HG02885 (cell line): ENCODE measurements at regions not wholly inside any gene's neighbourhood (a gene's known extent, or its start where the extent isn't known, plus 50 kb on each side); places are given as distances from the start of the nearest gene placed in this dataset.
"Not testable (repeated sequence)": the region's sequence is repeated elsewhere in the genome, so short reads cannot be mapped to it uniquely, and the experiment has no call there.

Source experiments
- ATAC-seq: cut with Tn5 transposase; IDR thresholded peaks from one replicate; pipeline ENCODE4 v1.9.1; 2021; ENCODE audit warnings: mild to moderate bottlenecking; ENCODE audit not compliant: unreplicated experiment, poor library complexity

DNA sequence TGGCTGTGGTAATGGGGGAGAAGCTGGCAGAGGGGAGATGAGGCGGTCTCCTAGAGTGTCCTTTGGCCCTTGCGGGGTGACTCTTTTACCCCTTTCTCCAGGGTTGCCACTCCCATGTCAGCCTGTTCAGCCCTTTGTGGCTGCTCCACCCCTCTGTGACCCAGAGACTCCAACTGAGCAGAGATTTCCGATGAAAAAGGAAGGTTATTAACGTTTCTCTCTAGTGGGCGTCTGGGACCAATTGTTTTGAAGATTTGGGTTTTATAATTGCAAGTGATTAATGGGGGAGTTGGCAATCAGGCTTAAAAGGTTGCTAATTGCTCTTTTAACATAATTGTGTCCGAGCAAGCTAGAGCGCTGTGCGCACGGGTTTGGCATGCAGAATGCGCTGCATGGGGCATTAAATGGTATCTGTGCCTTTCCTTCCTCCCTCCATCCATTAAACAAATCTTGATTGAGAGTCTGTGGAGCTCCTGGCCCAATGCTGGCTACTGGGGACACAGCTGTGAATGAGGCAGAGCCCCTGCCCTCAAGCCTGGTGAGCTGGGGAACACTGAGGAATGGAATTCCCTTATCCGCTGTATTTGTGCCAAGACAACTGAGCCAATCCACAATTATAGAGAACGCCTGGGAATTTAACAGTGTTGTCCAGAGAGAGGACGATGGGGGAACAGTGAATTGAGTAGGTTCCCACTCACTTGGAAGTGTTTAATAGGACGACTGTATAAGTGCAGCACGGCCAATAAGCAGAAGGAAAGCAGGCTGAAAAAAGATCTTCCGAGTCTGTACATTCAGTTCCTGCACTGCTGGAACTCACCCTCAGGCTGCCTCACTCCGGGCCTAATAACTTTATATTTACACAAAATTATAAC is 295.9 kb downstream of the MIAT start:
- no peak for ATAC-seq

- ATAC-seq, result no peak
Observed at GRCh38 chr22:26956371-26956770, 299.0 kb downstream of the MIAT start.

DNA sequence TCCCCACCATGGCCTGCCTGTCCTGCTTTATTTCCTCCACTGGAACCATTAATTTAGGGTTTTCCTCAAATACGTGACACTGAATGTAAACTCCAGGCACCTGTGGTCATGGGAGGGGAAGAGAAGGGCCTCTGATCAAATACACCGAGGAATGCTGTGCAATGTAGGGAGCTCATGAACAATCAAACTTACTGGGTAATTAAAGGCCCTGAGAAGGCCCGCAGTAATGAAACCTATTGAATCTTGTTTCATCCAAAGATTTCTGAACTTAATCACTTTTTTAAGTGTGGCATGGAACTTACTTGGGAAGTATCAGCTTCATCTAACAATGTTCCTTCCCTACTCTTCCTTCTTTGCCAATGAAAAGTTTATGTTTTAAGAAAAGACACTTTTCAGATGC is 299.8 kb downstream of the MIAT start:
- no peak for ATAC-seq

DNA sequence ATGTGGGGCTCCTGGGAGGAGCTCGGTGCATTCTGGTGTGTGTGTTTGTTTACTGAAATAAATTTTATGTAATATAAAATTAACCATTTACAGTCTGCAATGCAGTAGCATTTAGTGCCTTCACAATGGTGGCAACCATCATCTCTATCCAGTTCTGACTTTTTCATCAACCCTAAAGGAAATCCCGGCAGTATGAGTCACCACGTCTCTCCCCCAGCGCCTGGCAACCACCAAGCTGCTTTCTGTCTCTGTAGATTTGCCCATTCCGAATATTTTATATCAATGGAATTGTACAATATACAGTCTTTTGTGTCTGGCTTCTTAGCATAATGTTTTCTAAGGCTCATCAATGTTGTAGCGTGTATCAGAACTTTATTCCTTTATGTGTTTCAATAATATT is 300.5 kb downstream of the MIAT start:
- no peak for ATAC-seq

- ATAC-seq, result no peak
Observed at GRCh38 chr22:26958378-26958777, 301.0 kb downstream of the MIAT start.

DNA sequence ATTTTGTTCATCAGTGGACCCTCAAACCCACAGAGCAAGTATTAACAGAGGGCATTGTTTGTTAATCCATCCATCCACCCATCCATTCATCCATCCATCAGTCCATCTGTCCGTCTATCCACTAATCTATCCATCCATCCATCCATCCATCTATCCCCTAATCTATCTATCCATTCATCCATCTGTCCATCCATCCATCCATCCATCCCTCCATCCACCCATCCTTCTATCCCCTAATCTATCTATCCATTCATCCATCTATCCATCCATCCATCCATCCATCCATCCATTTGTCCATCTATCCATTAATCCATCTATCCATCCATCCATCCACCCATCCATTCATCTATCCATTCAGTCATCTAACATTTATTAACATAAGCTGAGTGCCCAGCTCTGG is 307.3 kb downstream of the MIAT start:
- no peak for ATAC-seq

- ATAC-seq, result no peak
Observed at GRCh38 chr22:26967282-26967681, 309.9 kb downstream of the MIAT start.

- no peak for ATAC-seq
Observed at GRCh38 chr22:26968859-26969523, 311.6 kb downstream of the MIAT start.

DNA sequence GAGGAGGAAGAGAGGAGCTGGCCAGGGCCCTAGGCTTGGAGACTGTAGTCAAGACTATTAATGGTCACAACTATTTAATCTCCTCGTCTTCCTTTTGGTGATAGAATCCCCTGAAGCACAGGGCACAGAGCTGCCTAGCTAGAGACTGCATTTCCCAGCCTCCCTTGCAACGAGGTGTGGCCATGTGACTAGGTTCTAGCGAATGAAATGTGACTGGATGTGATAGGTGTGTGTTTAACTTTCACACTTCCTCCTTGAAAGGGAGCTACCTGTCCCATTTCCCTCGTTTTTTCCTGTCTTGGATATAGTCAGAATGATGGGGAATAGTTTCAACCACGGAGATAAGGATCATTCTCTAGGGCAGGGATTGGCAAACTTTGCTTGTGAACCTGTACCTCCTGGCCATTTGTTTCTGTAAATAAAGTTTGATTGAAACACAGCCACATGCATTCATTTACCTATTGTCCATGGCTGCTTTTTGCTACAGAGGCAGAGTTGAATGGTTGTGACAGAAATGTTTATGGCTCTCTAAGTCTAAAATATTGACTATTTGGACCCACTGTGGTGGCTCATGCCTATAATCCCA is 313.5 kb downstream of the MIAT start:
- no peak for ATAC-seq

GRCh38 chr22:26972286-26972685 is 314.9 kb downstream of the MIAT start:
- ATAC-seq, result no peak

DNA sequence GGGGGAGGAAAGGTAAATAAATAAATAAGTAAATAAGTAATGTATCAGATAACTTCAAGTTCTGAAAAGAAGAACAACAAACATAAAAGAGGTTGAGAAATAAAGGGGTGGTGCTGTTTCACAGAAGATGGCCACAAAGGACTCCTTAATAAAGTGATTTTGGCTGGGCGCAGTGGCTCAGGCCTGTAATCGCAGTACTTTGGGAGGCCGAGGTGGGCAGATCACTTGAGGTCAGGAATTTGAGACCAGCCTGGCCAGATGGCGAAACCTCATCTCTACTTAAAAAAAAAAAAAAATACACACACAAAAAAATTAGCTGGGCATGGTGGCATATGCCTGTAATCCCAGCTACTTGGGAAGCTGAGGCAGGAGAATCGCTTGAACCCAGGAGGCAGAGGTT is 315.5 kb downstream of the MIAT start:
- not testable (repeated sequence) for ATAC-seq

DNA sequence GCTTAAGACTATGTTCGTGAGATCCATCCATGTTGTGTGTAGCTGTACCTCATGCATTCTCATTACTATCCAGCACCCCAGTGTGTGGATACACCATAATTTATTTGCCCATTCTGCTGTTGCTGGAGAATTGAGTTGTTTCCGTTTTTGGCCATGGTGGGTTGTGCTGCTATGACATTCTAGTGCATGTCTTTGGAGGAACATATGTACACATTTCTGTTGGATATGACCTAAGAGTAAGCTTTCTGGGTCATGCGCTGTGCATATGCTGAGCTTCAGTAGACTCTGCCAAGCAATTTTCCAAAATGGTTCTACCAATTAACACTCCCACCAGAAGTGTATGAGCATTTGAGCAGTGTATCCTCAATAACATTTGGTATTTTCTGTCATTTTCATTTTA is 316.6 kb downstream of the MIAT start:
- no peak for ATAC-seq

- ATAC-seq, result no peak
Observed at GRCh38 chr22:26974914-26975803, 317.8 kb downstream of the MIAT start.

DNA sequence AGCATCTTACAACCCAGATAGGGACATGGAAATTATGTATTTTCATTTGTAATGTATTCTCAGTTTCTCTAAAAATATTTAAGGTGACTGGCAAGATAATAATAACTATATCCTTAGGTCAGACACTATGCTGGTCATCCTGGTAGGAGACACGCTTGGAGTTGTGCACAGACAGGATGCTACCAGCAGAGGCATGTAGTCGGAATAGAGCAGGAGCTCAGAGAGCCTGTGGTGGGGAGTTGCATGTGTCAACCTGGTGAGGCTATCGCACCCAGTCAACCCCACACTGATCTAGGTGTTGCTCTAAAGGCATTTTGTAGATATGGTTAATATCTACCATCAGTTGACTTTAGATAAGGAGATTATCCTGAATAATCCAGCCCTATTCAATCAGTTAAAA is 318.5 kb downstream of the MIAT start:
- ATAC-seq, result no peak

DNA sequence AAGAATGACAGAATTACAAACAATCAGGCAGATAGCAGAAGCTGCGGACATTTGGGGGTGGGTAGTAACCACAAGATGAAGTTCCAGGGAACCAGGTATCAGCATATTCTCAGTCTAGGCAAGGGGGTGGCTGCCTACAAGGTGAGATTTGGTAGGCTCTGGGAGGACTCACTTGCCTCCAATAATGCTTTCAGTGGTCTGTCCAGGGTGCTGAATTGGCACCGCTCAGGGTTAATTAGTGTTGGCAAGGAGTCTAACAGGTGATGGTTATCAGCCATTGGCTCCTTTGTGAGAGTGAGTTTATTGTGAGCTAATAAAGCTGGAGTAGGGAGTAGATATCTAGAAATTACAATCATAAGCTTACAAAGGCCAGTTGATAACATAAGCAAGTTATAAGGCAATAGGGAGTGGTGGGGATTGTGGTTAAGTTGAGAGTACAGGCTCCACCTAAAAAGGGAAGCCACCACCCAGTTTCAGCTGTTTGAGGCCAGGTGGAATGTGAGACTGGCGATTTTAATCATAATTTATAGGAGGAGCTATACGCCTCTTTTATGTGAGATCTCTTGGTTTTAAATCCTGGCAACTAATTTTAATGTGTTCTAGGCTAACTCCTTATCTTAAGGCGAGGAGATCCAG is 320.5 kb downstream of the MIAT start:
- no peak for ATAC-seq

- no peak for ATAC-seq
Observed at GRCh38 chr22:26979294-26979693, 321.9 kb downstream of the MIAT start.

GRCh38 chr22:26981111-26981510 is 323.7 kb downstream of the MIAT start:
- no peak for ATAC-seq

DNA sequence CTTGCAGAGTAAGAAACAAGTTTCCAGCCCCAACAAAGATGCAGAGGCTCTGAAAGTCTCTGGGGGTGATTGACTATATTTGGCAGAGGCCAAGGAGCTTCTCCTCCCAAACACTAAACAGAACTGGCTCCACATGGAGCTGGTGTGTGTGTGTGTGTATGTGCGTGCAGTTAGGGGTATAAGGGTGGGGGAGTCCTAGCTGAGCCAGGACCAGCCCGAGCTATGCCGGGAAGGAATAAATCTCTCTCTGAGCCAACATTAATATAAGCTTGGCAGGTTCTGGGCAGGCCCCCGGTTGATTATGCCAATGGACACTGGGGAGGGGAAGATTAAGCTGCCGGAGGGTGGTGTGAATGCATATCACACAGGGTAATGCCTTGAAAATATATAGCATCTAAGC is 324.2 kb downstream of the MIAT start:
- ATAC-seq, result no peak

GRCh38 chr22:26983311-26983710 is 325.9 kb downstream of the MIAT start:
- no peak for ATAC-seq

GRCh38 chr22:26985206-26985605 is 327.8 kb downstream of the MIAT start:
- ATAC-seq, result no peak
